ENCODE measurements at regions not wholly inside any gene's neighbourhood (a gene's known extent, or its start where the extent isn't known, plus 50 kb on each side); places are given as distances from the start of the nearest gene placed in this dataset.

- TF ChIP-seq CTCF (IDR thresholded peaks at IDR 0.05; ENCODE audit: low read length): no peak
- no peak for TF ChIP-seq EZH2 (optimal IDR thresholded peaks at IDR 0.05; ENCODE audit: low read depth, low read length)
Measured at GRCh38 chr1:222040955-222041354, 299.1 kb upstream of the DUSP10 start.
